BLaER1 (cell line): ENCODE measurements at regions not wholly inside any gene's neighbourhood (a gene's known extent, or its start where the extent isn't known, plus 50 kb on each side); places are given as distances from the start of the nearest gene placed in this dataset.
"Not testable (repeated sequence)": the region's sequence is repeated elsewhere in the genome, so short reads cannot be mapped to it uniquely, and the experiment has no call there.

ENCODE experiments used
- H3K27ac ChIP-seq: shearing (Covaris generic); formaldehyde crosslinking; 2 replicates; pipeline ENCODE4 v1.8.1; 2022
- H3K27me3 ChIP-seq: shearing (Covaris generic); formaldehyde crosslinking; 2 replicates; pipeline ENCODE4 v1.8.1; 2022
- H3K36me3 ChIP-seq: shearing (Covaris generic); formaldehyde crosslinking; 2 replicates; pipeline ENCODE4 v1.8.1; 2022
- H3K4me1 ChIP-seq: shearing (Covaris generic); formaldehyde crosslinking; 2 replicates; pipeline ENCODE4 v1.8.1; 2022
- H3K4me2 ChIP-seq: shearing (Covaris generic); formaldehyde crosslinking; 2 replicates; pipeline ENCODE4 v1.8.1; 2022
- H3K4me3 ChIP-seq: shearing (Covaris generic); formaldehyde crosslinking; 2 replicates; pipeline ENCODE4 v1.8.1; 2022
- H3K9ac ChIP-seq: shearing (Covaris generic); formaldehyde crosslinking; 2 replicates; pipeline ENCODE4 v1.8.1; 2022
- H3K9me3 ChIP-seq: shearing (Covaris generic); formaldehyde crosslinking; 2 replicates; pipeline ENCODE4 v1.8.1; 2022
- H4K20me1 ChIP-seq: shearing (Covaris generic); formaldehyde crosslinking; 2 replicates; pipeline ENCODE4 v1.8.1; 2022
- Cebpa-rat ChIP-seq: shearing (Covaris generic); IDR thresholded peaks from 2 replicates; pipeline ENCODE4 v1.8.1; 2022

GRCh38 chr4:112005027-112005426 lies 140.2 kb upstream of the FAM241A start:
- H3K27ac ChIP-seq: no peak overlapping the region

GRCh38 chr4:112007391-112007790 lies 137.9 kb upstream of the FAM241A start:
- Histone ChIP-seq H4K20me1 (no peaks in the 10 kb centered on the region), H3K4me1 (no peaks in the 10 kb centered on the region), H3K4me2 (no peak overlapping the region), H3K36me3 (no peaks in the 10 kb centered on the region), H3K27ac (no peak overlapping the region), H3K27me3 (no peaks in the 10 kb centered on the region), H3K9ac (no peak overlapping the region), H3K4me3 (no peak overlapping the region), H3K9me3 (no peaks in the 10 kb centered on the region)
- no peak for TF ChIP-seq Cebpa-rat

More at GRCh38 chr4:112005027-112005426, 140.2 kb upstream of the FAM241A start:
- no peak overlapping the region for H3K4me2 ChIP-seq
- H3K36me3 ChIP-seq: no peaks in the 10 kb centered on the region
- H3K9ac ChIP-seq: no peak overlapping the region
- no peaks in the 10 kb centered on the region for H3K4me1 ChIP-seq
- TF ChIP-seq Cebpa-rat: no peak
- H3K27me3 ChIP-seq: no peaks in the 10 kb centered on the region
- H3K9me3 ChIP-seq: no peaks in the 10 kb centered on the region
- no peaks in the 10 kb centered on the region for H4K20me1 ChIP-seq
- H3K4me3 ChIP-seq: no peak overlapping the region

DNA sequence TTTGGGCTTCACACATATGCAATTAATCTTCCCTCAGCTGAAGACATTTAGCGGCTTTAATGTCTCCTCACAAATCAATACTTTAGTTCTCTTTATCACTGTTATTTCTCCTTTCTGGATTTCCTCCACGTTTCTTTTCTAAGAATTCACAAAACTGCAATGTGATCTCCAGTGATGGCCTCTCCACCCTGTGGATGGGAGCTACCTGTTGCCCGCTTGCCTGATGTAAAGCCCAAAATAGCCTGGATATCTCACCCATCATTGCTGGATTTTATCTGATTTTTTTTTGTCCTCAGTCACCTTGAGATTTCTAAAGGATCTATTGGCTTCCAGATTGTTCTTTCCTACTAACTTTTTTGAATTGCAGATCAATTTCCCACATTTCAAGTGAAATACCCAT lies 129.3 kb upstream of the FAM241A start:
- H3K4me3 ChIP-seq: no peak overlapping the region
- H3K27me3 ChIP-seq: no peaks in the 10 kb centered on the region
- no peaks in the 10 kb centered on the region for H4K20me1 ChIP-seq
- H3K9ac ChIP-seq: no peak overlapping the region
- no peak for TF ChIP-seq Cebpa-rat
- H3K9me3 ChIP-seq: no peaks in the 10 kb centered on the region
- no peaks in the 10 kb centered on the region for H3K4me1 ChIP-seq
- H3K27ac ChIP-seq: no peak overlapping the region
- H3K4me2 ChIP-seq: no peak overlapping the region
- no peaks in the 10 kb centered on the region for H3K36me3 ChIP-seq

- no peaks in the 10 kb centered on the region for H3K9me3 ChIP-seq
- H3K4me3 ChIP-seq: no peak overlapping the region
- H4K20me1 ChIP-seq: no peaks in the 10 kb centered on the region; the same call in 1 of the 2 replicates
- H3K27ac ChIP-seq: no peak overlapping the region
- H3K4me1 ChIP-seq: no peaks in the 10 kb centered on the region
- H3K4me2 ChIP-seq: no peak overlapping the region
- no peak overlapping the region for H3K9ac ChIP-seq
- H3K36me3 ChIP-seq: no peaks in the 10 kb centered on the region
- no peak for TF ChIP-seq Cebpa-rat
- no peaks in the 10 kb centered on the region for H3K27me3 ChIP-seq
Observed at GRCh38 chr4:112023402-112023950, 121.8 kb upstream of the FAM241A start.

DNA sequence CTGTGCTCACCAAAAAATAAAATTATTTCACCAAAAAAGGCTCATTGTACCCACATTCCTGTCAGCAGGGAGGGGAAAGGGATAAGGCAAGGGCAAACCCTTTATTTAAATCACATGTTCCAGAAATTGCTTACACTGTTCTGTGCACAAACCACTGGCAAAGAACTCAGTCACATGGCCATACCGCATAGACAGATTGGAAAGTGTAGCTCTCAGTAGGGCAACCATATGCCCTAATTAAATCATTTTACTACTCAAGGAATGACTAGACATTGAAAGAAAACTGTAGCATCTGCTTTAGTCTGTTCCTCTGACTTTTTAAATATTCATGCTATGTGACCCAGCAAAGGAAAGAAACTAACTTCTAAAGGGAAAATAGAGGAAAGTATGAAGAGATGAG lies 119.2 kb upstream of the FAM241A start:
- no peaks in the 10 kb centered on the region; the same call in 1 of the 2 replicates for H4K20me1 ChIP-seq
- no peaks in the 10 kb centered on the region for H3K27me3 ChIP-seq
- H3K9me3 ChIP-seq: no peaks in the 10 kb centered on the region
- H3K4me3 ChIP-seq: no peak overlapping the region
- H3K36me3 ChIP-seq: no peaks in the 10 kb centered on the region
- no peaks in the 10 kb centered on the region for H3K4me1 ChIP-seq
- TF ChIP-seq Cebpa-rat: no peak
- H3K4me2 ChIP-seq: no peak overlapping the region
- H3K27ac ChIP-seq: no peak overlapping the region
- no peak overlapping the region for H3K9ac ChIP-seq

DNA sequence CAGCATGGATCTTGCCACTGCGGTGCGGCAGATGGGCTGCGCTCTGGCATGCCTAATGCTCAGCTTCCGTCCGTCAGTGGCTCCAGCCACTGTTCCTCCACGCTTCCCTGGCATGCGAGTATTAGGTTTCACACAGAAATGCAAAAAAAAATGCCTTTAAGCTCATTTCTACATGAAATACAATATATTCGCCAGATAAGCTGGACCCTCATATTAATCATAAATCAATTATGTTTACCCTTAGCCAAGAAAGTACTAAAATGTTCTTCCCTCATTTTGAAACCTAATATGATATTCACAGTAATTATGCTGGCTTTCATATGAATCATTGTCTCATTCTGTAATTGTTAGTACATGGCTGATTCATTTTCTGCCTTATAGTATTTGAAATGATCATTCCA lies 115.5 kb upstream of the FAM241A start:
- TF ChIP-seq Cebpa-rat: no peak
- no peak overlapping the region for H3K27ac ChIP-seq
- no peaks in the 10 kb centered on the region for H3K27me3 ChIP-seq
- no peaks in the 10 kb centered on the region for H3K4me1 ChIP-seq
- H4K20me1 ChIP-seq: no peaks in the 10 kb centered on the region; the same call in 1 of the 2 replicates
- H3K9ac ChIP-seq: no peak overlapping the region
- no peak overlapping the region for H3K4me3 ChIP-seq
- H3K4me2 ChIP-seq: no peak overlapping the region
- no peaks in the 10 kb centered on the region for H3K36me3 ChIP-seq
- no peaks in the 10 kb centered on the region for H3K9me3 ChIP-seq

GRCh38 chr4:112031712-112032328 lies 113.4 kb upstream of the FAM241A start:
- Histone ChIP-seq H3K27me3 (no peaks in the 10 kb centered on the region), H3K36me3 (no peaks in the 10 kb centered on the region), H3K27ac (no peak overlapping the region), H3K4me1 (no peaks in the 10 kb centered on the region; the same call in 1 of the 2 replicates), H4K20me1 (peaks cover 9% of the 10 kb centered on the region; the same call in 1 of the 2 replicates), H3K9ac (no peak overlapping the region), H3K4me3 (no peak overlapping the region), H3K9me3 (no peaks in the 10 kb centered on the region), H3K4me2 (no peak overlapping the region)
- no peak for TF ChIP-seq Cebpa-rat

DNA sequence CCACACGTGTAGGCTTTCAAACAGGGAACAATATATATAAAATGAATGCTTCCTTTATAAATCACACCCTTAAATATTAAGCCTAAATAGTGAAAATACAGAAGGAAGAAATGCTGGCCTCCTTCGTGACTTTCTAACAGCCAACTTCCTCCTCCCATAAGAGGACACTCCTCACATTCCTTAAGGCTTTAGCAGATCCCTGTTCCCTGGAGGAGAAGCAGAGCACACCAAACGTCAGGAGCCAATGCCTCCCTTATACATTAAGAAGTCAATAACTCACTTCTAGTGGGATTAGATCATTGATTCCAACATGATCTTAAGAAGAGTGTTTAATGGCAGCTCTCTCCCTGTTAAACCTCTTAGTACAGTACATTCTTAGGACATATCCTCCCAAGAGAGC lies 108.4 kb upstream of the FAM241A start:
- Histone ChIP-seq H3K4me1 (peaks cover 4% of the 10 kb centered on the region; the same call in 1 of the 2 replicates), H3K4me2 (no peak overlapping the region), H3K36me3 (no peaks in the 10 kb centered on the region), H3K27ac (no peak overlapping the region), H3K9me3 (no peaks in the 10 kb centered on the region), H4K20me1 (peaks cover 9% of the 10 kb centered on the region; the same call in 1 of the 2 replicates), H3K9ac (no peak overlapping the region), H3K4me3 (no peak overlapping the region), H3K27me3 (no peaks in the 10 kb centered on the region)
- no peak for TF ChIP-seq Cebpa-rat

DNA sequence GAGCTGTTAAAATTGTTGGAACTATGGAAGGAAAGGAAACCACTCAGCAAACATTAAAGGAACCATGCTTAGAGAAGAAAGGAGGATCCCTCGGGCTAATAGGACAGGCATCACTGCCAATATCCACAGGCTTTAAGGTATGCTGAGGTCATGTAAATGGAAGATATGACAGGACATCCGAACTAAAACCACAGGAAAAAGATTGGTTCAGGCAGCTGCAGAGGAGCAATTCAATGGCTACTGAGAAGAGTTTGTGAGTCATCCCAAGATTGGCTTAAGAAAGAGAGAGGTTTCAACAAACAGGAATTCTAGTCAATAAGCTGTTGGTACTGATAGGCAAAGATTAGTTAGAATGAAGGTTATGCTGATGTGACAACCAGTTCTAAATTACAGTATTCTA lies 106.4 kb upstream of the FAM241A start:
- H3K4me3 ChIP-seq: no peak overlapping the region
- no peaks in the 10 kb centered on the region for H3K36me3 ChIP-seq
- no peak overlapping the region for H3K4me2 ChIP-seq
- H4K20me1 ChIP-seq: peaks cover 9% of the 10 kb centered on the region; the same call in 1 of the 2 replicates
- no peak overlapping the region for H3K9ac ChIP-seq
- TF ChIP-seq Cebpa-rat: no peak
- no peaks in the 10 kb centered on the region for H3K9me3 ChIP-seq
- no peak overlapping the region for H3K27ac ChIP-seq
- H3K4me1 ChIP-seq: peaks cover 4% of the 10 kb centered on the region; the same call in 1 of the 2 replicates
- no peaks in the 10 kb centered on the region for H3K27me3 ChIP-seq

DNA sequence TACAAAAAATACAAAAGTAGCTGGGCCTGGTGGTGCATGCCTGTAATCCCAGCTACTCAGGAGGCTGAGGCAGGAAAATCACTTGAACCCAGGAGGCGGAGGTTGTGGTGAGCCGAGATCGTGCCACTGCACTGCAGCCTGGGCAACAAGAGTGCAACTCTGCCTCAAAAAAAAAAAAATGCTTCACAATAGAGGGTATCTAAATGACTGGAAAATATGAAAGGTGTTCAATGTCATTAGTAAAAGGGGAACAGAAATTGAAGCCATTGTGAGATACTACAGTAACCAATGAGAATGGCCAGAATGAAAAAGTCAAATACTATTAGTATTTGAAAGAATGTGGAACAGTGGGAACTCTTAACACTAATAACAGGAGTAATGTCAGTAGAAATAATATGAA lies 96.1 kb upstream of the FAM241A start:
- not testable (repeated sequence) for H3K27ac ChIP-seq, H3K36me3 ChIP-seq, H3K4me2 ChIP-seq, H3K4me1 ChIP-seq, H3K4me3 ChIP-seq, H3K9me3 ChIP-seq, H3K9ac ChIP-seq, H3K27me3 ChIP-seq, H4K20me1 ChIP-seq
